ENCODE measurements at regions not wholly inside any gene's neighbourhood (a gene's known extent, or its start where the extent isn't known, plus 50 kb on each side); places are given as distances from the start of the nearest gene placed in this dataset.
"Not testable (repeated sequence)": the region's sequence is repeated elsewhere in the genome, so short reads cannot be mapped to it uniquely, and the experiment has no call there.

DNA sequence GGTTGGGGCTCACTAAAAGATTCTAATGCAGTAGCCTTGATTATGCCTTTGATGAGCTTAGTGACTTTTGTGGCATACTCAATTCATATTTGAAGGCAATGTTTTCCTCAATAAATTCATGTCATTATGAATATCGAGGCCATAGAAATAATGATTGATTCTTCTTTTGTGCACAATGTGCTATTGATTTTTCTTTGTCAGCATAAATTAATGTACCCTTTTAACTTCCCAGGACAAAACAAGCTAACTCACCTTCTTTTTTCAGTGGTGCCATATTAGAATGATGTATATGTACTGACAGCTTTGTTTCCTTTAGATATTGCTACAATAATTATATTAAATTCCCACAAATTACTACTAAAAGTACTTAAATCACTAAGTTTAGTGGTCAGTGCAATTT is 484.3 kb upstream of the HS3ST5 start:
- DNase-seq (ENCODE audit: low read depth): no peak

DNA sequence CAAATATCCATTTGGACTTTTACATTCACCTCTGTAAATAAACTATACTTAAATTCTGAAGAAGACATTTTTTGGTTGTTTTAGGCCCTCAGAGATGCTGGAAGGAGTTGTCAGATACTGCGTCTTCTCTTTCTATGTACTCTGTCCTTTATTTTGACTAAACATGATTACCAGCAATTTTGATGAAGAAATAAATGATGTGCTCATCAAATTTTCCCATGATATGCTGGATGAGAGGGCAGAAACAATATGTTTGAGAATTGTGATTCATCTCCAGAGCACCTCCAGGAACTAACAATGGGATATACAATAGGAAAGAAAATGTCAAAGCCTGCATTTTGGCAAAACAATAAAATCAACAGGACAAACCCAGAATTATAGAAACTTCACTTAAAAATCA is 481.6 kb upstream of the HS3ST5 start:
- DNase-seq (ENCODE audit: low read depth): no peak

DNA sequence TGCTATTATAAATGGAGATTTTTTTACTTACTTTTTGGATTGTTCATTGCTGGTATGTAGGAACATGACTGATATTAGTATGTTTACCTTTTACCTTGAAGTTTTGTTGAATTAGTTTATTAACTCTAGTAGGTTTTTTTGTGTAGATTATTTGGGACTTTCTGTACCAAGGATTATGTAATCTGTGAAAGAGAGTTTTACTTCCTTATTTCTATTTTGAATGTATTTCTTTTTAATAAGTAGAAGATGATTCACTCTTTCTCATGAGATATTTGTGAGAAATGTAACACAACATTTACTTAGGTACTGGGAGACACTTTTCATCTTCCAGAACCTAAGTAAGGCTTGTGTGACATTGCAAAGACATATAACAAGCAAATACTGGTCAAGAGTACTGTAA is 473.9 kb upstream of the HS3ST5 start:
- DNase-seq (ENCODE audit: low read depth): no peak

DNA sequence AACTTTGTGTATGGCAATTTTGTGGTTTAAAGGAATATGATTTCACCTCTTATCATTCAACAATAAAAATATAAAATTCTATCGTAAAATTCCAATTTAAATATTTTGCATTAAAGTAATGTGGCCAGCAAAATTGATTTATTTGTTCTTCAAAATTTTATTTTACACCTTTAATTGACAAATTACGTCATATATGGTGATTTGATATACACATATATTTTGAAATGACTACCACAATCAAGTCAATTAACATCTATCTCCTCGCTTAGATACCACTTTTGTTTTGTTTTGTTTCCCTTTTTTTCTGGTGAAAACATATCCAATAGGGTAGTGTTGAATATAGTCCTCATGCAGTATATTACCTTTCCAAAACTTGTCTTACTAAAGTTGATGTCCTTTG is 467.6 kb upstream of the HS3ST5 start:
- no peak for DNase-seq (ENCODE audit: low read depth)

DNA sequence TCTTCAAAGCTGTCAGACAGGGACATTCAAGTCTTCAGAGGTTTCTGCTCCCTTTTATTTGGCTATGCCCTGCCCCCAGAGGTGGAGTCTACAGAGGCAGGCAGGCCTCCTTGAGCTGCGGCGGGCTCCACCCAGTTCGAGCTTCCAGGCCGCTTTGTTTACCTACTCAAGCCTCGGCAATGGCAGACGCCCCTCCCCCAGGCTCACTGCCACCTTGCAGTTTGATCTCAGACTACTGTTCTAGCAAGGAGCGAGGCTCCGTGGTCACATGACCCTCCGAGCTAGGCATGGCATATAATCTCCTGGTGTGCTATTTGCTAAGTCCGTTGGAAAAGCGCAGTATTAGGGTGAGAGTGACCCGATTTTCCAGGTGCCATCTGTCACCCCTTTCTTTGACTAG is 462.6 kb upstream of the HS3ST5 start:
- DNase-seq (ENCODE audit: low read depth): not testable (repeated sequence)

DNA sequence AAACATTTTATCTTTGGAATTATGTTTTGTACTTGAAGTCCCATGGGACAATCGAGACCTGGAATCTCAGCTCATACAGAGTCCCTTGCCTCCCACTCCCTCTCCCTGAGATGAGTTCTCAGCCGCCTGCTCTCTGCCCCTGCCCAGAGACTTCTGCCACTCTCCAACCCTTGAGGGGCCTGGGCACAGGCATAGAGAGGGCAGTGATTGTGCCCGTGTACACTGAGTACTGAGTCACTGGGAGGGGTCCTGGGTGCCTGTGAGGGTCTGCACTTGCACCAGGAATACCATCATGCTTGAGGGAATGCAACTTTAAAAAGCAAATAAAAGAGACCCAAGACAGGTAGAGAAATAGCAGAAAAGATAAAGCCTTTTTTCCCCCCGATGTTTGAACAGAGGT is 453.8 kb upstream of the HS3ST5 start:
- no peak for DNase-seq (ENCODE audit: low read depth)

DNA sequence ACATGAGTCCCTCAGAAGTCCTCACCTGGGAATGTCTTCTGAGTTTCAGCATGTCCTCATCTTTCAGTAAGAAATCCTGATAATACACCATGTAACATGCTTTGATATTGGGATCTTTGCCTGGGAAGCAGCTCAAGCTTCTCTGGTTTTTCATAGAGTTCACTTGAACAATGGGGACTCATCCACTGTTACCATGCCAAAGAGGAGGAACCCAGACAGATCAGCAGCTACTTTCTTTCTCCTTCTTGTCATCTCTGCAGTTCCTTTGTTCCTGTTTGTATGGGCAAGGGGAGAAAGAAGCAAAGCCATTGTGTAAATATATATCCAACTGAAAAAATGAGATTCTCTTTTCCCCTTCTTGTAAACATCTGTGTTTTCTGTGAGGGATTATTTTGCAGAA is 450.6 kb upstream of the HS3ST5 start:
- DNase-seq (ENCODE audit: low read depth): no peak

DNA sequence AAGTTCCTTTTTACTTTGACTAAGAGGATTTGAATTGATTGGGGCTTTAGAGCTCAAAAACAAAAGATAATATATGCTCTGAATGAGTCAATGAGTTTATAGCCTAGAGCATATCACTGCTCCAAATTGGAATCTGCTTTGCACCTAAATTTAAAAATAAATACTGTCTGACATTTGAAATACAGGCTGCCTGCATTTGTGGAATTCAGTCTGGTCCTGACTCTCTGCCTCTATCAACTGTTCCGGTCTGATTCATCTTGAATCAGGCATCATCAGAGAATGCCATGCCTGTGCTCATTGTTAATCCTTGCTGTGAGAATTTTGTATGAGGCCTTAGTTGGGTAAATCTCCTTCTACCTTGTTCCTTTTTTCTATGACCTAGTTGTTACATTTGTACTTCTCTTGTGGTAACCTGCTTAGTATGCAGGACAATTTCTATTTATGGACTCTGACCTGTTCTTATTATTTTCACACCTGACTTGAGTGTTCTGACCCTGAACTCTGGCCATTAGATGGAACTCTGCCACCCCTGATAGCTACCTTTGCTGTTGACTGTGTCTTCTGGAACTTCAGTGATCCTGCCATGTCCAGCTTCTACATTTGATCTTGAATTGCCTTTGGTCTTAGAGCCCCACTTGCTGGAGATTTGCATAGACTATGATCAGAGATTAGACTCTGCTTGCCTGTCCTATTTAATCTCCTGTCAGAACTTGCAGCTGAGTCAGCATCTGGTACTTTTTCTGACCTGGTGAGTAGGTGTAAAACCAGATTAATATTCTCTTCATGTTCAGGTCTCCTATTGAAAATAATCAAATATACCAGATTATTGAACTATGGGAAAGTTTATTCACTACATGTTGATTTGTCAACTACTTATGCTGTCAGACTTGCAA is 442.7 kb upstream of the HS3ST5 start:
- peak; percentile 66 for DNase-seq (ENCODE audit: low read depth)

DNA sequence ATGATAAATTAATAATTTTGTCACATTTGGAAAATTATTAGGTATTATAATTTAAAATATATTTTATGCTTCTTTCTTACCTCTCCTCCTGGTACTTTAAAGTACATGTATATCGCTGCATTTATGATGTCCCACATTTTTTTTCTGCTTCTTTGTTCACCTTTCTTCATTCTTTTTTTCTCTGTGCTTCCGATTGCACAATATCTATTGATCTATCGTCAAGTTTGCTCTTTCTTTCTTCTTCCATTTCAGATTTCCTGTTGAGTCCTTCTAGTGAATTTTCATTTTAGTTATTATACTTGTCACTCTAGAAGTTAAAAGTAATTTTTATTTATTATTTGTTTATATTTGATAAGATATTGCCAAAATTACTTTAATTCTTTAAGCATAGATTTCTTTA is 441.0 kb upstream of the HS3ST5 start:
- DNase-seq (ENCODE audit: low read depth): no peak

DNA sequence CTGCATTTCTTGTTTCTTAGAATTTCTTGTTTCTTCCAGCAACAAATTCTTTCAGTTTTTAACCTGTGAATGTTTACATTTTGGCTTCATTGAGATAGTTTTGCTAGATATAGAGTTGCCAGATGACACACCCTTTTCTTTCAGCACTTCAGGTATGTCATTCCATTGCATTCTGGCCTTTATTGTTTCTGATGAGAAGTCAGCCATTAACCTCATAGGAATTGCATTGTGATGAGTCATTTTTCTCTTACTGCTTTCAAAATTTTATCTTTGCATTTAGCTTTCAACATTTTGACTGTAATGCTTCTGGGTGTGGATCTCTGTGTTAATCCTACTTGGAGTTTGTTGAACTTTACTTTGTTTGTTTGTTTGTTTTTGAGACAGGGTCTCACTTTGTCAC is 440.3 kb upstream of the HS3ST5 start:
- peak; percentile 30 for DNase-seq (ENCODE audit: low read depth)

DNA sequence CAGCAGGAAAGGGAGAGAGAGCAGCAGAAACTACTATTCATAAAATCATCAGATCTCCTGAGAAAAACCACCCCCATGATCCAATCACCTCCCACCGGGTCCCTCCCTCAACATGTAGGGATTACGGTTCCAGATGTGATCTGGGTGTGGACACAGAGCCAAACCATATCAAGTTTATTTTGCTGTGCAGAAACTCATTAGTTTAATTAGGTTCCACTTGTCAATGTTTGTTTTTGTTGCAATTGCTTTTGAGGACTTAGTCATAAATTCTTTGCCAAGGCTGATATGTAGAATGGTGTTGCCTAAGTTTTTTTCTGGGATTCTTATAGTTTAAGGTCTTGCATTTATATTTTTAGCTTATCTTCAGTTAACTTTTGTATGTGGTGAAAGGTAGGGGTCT is 422.0 kb upstream of the HS3ST5 start:
- no peak for DNase-seq (ENCODE audit: low read depth)

DNA sequence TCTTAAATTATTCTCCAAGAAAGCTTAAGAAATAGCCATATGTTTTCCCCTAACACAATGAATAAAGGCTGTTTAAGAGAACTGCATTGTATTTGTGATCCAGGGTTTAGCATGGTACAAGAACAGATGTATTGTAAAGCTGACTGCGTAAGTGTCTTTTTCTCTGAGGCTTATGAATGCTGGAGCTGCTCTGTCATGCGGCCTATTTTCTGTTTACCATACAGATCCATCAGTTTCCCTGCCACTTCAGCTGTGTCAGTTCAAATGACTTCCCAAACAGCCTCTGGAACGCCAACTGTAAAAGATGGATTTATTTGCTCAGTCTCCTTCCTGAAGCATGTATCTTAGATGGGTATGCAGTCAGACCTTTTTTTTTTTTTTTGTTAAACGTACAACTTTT is 419.3 kb upstream of the HS3ST5 start:
- no peak for DNase-seq (ENCODE audit: low read depth)

DNA sequence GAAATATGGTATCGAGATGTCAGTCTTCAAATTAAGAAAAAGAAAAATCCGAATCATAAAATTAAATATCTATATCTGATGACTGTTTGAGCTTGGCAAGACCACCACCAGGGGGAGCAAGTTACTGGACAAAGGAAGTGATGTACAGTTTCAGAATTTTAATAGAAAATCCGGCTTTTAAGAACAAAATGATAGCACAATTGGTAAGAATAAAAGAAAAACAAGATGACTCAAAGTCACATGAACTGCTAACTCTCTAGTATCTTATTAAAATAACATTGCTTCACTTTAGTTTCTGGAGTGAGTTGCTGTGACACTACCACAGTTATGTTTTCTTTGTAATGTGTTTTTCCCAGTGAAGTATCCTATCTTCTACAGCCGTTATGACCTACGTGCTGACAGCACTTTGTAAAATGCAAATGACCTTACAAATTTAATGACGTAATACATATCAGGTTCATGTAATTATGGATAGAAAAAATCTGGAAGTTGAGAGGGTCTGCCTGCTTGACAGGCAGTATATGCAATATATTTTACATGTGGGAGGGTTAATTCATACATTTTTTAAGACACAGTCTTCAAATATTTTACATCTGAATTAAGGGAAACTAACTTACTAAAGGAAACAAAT is 405.3 kb upstream of the HS3ST5 start:
- DNase-seq (ENCODE audit: low read depth): peak; percentile 53

DNA sequence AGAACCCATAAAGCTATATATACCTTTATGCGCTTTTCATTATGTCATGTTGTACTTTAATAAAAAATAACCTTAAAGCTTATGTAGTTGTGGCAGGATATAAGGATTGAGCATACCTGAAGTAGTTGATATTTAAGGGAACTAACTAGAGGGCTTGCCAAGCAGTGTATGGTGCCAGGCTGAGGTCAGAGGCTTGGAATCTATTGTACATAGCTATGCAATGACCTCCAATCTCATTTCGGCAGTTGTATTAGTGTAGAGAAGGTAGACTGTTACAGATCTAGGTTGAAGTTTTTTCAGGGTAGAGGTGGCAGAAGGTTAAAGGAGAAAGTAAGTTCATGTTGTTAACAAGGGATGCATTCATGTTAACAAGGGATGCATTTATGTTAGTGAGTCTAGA is 397.7 kb upstream of the HS3ST5 start:
- peak; percentile 3 for DNase-seq (ENCODE audit: low read depth)

DNA sequence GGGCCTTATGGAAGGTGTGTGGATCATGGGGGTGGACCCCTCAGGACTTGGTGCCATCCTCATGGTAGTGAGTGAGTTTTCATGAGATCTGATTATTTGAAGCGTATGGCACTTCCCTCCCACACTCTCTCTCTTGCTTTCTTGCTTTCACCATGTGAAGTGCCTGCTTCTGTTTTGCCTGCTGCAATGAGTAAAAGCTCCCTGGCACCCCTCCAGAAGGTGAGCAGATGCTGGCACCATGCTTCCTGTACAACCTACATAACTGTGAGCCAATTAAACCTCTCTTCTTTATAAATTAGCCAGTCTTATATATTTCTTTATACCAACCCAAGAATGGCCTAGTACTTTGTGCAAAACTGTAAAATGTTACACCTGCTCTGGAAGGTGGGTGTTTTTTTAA is 396.8 kb upstream of the HS3ST5 start:
- DNase-seq (ENCODE audit: low read depth): peak; percentile 12

DNA sequence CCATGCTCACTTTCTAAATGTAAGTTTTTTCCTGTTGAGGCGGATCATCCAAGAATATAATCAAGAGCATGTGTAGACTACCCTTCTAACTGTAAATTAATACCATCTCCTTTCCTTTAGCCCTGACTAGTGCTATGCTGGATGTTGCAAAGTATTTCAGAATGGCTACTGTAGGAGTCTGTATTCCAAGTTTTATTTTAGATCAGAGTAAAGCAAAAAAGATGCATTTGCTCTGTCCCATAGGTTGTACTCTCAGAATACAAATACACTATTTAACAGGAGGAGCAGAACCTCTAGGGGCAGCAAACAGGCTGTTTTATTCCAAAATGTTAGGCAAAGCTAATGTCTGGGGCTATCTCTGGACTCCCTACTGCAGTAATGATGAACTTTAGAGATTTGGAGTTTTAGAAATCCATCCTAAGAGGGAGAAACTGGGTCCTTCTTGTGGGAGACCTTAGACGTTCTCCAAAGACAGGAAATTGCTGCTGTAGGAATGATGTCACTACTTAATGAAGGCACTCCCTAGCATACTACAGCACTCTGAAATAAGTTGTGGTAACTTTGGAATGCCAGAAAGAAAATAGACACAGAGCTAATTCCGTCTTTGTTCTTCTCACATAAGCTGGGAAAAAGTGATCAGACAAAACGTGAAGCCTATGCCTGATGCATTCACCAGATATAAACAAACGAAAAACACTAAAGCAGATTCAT is 392.4 kb upstream of the HS3ST5 start:
- peak; percentile 41 for DNase-seq (ENCODE audit: low read depth)

DNA sequence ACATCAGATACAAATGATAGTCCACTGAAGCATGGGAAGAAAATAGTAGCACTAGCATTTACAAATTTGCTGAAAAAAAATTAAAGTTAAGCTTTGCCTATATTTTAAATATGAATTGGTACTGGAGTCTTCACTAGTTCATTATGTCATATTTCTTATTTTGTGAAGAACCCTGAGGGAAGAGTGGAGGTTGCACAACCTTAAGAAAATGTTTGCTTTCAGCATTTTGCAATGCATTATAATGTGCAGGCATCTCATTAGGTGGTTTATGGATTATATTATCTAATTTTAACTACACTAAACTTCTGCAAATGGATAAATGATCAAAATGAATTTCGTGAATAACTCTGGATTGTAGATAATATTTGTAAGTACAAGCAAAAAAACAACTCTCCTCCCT is 390.8 kb upstream of the HS3ST5 start:
- no peak for DNase-seq (ENCODE audit: low read depth)

DNA sequence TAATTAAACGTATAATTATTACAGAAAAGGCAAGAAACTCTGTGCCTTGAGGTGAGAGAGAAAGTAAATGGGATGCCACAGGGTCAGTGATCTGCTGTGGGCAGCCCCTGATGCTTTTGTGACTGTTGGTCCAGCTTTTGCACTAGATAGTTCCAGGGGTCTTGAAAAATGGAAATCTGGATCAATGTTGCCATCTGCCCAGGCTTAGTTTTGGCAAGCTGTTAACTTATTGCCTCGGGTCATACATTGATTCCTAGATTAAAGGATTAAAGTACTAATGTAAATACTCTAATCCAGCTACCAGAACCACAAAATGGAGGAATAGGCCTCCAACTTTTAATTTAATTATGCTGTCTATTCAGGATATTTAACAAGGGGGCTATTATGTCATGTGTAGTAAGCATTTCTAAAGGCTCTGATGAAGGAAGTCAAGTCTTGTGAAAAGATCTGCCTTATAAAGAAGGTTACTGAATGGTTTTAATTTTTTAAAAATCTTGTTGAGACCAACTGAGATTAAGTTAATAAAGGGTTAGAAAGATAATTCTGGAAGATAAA is 376.0 kb upstream of the HS3ST5 start:
- DNase-seq (ENCODE audit: low read depth): no peak

DNA sequence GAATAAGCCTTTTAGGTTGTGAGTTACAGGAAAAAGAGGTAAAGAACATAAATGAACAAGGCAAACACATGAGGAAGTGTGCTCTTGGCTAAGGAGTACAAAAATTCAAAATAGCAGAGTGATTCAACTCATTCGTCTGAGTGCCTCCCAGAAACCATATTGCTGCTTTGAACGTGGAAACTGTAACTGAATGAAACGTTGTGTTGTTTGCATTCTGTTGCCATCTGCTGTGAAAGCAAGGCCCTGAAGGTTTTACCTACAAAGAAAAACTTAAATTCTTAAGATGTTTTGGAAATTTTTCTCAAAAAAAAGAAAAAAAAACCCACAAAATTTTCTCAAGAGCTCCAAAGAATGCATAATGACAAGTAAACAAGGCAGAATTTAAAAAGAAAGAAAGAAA is 375.4 kb upstream of the HS3ST5 start:
- no peak for DNase-seq (ENCODE audit: low read depth)

DNA sequence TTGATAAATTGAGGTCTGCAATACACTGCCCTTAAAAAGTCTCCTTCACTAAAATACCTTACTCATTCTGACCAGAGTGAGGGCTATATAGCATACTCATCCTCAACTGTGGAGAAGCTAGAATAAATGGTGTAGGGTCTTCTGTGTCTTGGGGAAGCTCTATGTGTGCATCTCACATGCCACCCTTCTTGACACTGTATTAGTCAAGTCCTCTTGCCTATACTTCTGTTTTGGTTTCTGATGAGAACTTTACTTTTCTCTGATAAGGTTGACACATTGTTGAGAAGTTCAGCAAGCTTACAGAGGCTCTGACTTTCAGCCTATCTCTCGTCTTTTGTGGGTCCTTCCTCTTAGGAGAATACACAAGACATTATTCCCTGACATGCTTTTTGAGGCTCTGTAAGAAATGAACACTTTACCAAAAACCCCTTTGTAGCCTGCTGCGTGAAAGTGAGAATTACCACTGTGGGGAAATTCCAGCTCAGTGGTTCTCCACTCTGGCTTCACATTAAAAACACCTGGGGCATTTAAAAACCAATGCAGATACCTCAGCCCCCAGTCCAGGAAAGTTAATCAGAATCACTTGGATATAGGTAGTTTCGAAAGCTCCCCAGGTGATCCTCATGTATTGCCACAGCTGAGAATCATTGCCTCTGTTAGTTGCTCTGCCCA is 372.1 kb upstream of the HS3ST5 start:
- no peak for DNase-seq (ENCODE audit: low read depth)

DNA sequence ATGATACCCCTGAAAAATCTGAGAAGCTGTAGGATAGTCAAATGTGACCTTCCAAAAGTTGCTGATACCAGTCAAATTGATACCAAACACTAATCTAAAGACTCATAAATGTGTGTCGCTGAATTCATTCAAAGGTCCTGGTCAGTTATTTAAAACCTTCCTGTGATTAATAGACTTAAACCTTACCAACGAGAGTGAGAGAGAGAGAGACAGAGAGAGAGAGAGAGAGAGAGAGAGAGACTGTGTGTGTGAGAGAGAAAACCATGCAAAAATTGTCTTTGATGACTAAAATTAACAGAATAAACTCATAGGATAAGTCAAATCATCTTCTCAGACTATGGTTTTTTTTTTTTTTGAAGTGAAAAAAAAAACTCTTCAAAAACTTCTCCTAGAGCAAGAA is 370.9 kb upstream of the HS3ST5 start:
- no peak for DNase-seq (ENCODE audit: low read depth)

Data from HT1080 (cell line).